ENCODE measurements at regions not wholly inside any gene's neighbourhood (a gene's known extent, or its start where the extent isn't known, plus 50 kb on each side); places are given as distances from the start of the nearest gene placed in this dataset.

DNA sequence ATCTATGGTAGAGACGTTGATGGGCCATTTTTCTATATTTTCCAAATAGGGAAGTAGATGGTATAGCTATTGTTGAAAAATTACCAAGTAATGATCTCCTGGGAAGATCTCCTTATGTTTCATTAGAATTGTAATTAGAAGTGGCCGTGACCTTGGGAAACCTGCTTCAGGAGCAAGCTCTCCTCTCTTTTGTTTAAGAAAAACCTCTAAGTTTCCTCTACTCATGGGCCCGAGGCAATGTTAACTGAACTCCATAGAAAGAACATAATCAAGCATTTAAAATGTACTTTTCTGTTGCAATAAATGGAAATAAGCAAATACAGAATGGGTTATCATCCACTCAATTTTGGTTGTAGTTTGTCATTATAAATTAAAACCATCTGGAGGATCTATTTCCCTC, 511.2 kb upstream of the MDFIC2 start:
- Mint-ChIP-seq H3K36me3 (ENCODE audit: low read depth) (no peaks in the 10 kb centered on the region), H3K4me1 (ENCODE audit: low read depth) (no peaks in the 10 kb centered on the region), H3K9me3 (no peaks in the 10 kb centered on the region), H3K27me3 (peaks cover 14% of the 10 kb centered on the region), H3K4me3 (no peak overlapping the region), H3K27ac (no peak overlapping the region)

DNA sequence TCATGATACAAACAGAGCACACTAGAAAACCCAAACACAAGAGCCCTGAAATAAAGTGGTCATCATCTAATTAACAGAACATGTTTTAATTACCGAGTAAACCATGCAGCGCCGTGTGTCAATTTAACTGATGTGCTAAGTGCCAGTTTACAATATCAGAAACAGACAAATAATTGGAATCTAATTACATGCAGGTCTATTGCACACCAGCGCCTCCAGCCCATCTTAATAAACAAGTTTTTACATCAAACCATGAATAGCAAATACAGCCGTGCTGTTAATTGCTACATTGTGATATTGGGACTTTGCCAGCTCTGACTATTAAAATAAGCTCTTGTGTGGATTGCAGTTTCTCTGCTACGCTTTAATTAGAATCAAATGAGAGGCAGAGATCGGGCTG, 510.2 kb upstream of the MDFIC2 start:
- Mint-ChIP-seq H3K9me3 (no peaks in the 10 kb centered on the region), H3K27me3 (peaks cover 10% of the 10 kb centered on the region), H3K27ac (no peak overlapping the region)

DNA sequence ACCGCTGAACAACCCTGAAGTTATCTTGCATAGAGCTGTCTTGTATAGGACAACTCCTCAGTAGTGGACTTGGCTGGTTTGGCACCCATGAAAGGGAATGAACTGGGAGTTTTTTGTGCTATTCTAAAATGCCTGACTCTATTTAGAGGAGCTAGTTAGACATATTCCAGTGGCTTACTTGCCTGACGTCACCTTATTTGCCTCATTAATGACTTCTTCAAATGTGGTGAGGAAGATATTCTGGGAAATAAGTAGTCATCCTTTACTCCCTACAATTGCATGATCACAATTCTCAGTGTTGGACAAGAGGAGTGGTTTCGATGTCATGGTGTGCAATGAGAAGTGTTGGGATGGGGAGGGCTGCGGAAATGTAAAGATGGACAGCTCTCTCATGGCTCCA, 509.2 kb upstream of the MDFIC2 start:
- peaks cover 6% of the 10 kb centered on the region for H3K9me3 Mint-ChIP-seq

More for the DNA sequence above, 510.2 kb upstream of the MDFIC2 start:
- Mint-ChIP-seq H3K36me3 (ENCODE audit: low read depth) (no peaks in the 10 kb centered on the region), H3K4me1 (ENCODE audit: low read depth) (no peaks in the 10 kb centered on the region), H3K4me3 (no peak overlapping the region)

DNA sequence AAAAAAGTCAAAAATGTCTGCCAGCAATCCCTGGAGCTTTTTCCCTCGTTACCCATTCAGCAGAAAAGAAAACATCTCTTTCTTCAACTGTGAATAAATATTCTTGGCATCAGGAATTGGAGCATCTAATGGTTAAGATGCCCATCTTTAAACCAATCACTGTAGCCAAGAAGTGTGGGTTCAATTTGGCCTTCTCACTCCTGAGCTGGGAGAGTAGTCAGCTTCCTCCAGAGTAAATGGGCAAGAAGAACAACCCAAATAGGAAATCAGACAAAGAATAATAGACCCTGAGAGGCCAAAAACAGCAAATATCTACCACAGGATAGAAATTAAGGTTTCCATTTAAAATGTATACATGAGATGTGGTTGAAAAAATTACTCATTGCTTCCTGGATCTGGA, 508.0 kb upstream of the MDFIC2 start:
- Mint-ChIP-seq H3K27me3 (peaks cover 20% of the 10 kb centered on the region), H3K4me3 (no peak overlapping the region), H3K4me1 (ENCODE audit: low read depth) (no peaks in the 10 kb centered on the region), H3K36me3 (ENCODE audit: low read depth) (no peaks in the 10 kb centered on the region), H3K27ac (no peak overlapping the region), H3K9me3 (peaks cover 11% of the 10 kb centered on the region)

More for the DNA sequence above, 509.2 kb upstream of the MDFIC2 start:
- Mint-ChIP-seq H3K4me3 (no peak overlapping the region), H3K27me3 (peaks cover 11% of the 10 kb centered on the region), H3K36me3 (ENCODE audit: low read depth) (no peaks in the 10 kb centered on the region), H3K4me1 (ENCODE audit: low read depth) (no peaks in the 10 kb centered on the region), H3K27ac (no peak overlapping the region)

DNA sequence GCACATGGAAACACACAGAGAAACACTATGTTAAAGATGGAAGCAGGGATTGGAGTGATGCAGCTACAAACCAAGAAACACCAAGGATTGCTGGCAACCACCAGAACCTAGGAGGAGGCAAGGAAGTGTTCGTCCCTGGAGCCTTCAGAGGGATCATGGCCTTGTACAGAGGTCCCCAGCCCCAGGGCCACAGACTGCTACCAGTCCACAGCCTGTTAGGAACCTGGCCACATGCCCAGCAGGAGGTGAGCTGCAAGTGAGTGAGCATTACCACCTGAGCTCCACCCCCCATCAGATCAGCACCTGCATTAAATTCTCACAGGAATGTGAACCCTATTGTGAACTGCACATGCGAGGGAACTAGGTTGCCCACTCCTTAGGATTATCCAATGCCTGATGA, 505.7 kb upstream of the MDFIC2 start:
- Mint-ChIP-seq H3K27me3 (peaks cover 24% of the 10 kb centered on the region), H3K4me1 (ENCODE audit: low read depth) (no peaks in the 10 kb centered on the region), H3K27ac (no peak overlapping the region), H3K4me3 (no peak overlapping the region), H3K9me3 (peaks cover 11% of the 10 kb centered on the region), H3K36me3 (ENCODE audit: low read depth) (no peaks in the 10 kb centered on the region)

DNA sequence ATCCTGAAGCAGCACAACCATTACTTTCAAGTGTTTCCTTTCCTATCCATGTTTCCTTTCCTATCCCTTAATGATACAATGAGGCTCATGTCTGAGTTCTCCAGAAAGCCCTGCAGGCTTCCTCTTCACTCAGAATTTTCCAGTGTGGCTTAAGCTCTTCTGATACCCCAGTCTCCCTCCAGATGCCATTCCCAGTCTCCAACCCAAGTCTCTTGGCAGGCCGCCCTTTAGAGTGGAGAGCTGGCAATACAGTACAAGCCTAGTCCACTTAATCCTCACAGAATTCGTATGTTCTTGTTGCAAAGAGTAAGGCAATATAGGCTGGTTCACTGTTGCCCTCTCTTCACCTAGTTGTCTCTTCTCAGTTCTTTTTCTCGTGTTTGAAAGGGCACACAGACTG, 503.9 kb upstream of the MDFIC2 start:
- H3K36me3 Mint-ChIP-seq (ENCODE audit: low read depth) = no peaks in the 10 kb centered on the region

DNA sequence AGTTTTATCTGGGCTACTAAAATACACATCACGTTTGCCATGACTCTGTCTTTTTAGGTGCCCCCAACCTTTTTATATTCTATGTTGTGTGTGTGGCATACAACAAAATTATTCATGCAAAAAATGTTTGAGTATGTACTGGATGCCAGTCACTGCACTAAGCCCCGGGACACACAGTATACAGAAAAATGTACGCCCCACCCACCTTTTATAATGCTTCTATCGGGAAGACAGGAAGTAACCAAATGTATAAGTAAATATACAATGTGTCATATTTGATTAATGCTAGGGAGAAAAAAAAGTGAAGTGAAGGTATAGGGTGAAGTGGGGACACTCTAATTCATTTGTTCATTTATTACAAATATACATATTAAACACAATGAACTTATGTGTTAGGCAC, 503.4 kb upstream of the MDFIC2 start:
- Mint-ChIP-seq H3K4me3 (no peak overlapping the region), H3K27me3 (peaks cover 20% of the 10 kb centered on the region), H3K27ac (no peak overlapping the region), H3K9me3 (peaks cover 11% of the 10 kb centered on the region), H3K36me3 (ENCODE audit: low read depth) (no peaks in the 10 kb centered on the region), H3K4me1 (ENCODE audit: low read depth) (no peaks in the 10 kb centered on the region)

More for the DNA sequence above, 503.9 kb upstream of the MDFIC2 start:
- no peak overlapping the region for H3K4me3 Mint-ChIP-seq
- H3K27ac Mint-ChIP-seq = no peak overlapping the region
- peaks cover 20% of the 10 kb centered on the region for H3K27me3 Mint-ChIP-seq
- H3K4me1 Mint-ChIP-seq (ENCODE audit: low read depth) = no peaks in the 10 kb centered on the region
- peaks cover 11% of the 10 kb centered on the region for H3K9me3 Mint-ChIP-seq

DNA sequence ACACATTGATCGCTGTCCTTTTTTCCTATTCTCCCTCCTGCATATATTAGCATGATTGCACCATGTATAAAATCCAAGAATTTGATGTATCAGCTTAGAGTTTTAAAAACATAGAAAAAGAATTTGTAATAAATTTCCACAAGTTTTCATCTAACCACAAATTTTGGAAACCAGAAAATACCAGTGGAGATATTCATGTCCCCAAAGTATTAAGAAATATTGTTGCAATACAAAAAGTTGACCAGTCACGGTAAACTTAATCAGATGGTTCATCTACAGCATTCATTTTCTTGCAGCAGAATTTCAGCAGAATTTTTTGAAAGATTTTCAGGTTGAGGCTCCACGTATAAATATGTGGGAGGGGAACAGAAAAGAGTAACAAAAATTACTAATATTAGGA, 500.9 kb upstream of the MDFIC2 start:
- Mint-ChIP-seq H3K4me1 (ENCODE audit: low read depth) (no peaks in the 10 kb centered on the region), H3K36me3 (ENCODE audit: low read depth) (no peaks in the 10 kb centered on the region), H3K9me3 (peaks cover 11% of the 10 kb centered on the region), H3K4me3 (no peak overlapping the region), H3K27ac (no peak overlapping the region), H3K27me3 (peaks cover 27% of the 10 kb centered on the region)

DNA sequence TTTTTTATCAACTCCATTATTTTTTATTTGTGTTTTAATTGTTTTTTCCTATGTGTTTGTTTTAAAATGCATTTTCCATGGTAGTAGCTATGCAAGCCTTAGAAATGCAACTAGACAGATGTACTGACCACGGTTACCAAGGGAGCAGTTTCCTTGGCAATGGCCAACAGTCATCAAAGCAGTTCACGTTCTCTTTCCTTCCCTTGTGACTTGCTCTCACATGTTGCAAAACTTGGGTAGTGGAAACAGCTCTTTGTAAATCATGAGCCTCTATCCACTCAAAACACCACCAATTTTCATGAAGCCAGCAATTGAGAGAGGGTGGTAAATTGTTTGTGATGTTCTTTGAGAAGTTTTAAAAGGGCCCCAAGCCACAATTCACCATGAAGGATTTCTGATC, 499.4 kb upstream of the MDFIC2 start:
- Mint-ChIP-seq H3K27ac (no peak overlapping the region), H3K4me3 (no peak overlapping the region), H3K9me3 (peaks cover 7% of the 10 kb centered on the region), H3K36me3 (ENCODE audit: low read depth) (no peaks in the 10 kb centered on the region), H3K27me3 (peaks cover 32% of the 10 kb centered on the region), H3K4me1 (ENCODE audit: low read depth) (no peaks in the 10 kb centered on the region)

DNA sequence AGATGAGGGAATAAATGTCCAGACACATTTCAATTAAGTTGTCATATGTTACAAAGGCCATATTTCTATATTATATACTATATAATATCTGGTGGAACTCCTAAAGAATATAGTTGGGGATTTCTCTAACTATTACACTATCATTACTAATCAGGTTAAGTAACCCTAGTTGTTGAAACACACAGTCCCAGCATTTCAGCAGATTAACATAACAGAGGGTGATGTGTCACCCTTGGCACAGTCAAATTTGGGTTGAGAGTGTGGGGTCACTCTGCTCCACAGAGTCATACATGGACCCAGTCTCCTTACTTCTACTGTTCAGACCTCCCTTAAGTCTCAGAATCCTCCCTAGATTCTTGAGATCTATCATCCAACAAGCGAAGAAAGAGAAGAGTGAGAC, 496.4 kb upstream of the MDFIC2 start:
- no peak overlapping the region for H3K27ac Mint-ChIP-seq
- peaks cover 29% of the 10 kb centered on the region for H3K27me3 Mint-ChIP-seq
- no peak overlapping the region for H3K4me3 Mint-ChIP-seq
- no peaks in the 10 kb centered on the region for H3K9me3 Mint-ChIP-seq
- no peaks in the 10 kb centered on the region for H3K36me3 Mint-ChIP-seq (ENCODE audit: low read depth)
- H3K4me1 Mint-ChIP-seq (ENCODE audit: low read depth) = no peaks in the 10 kb centered on the region

DNA sequence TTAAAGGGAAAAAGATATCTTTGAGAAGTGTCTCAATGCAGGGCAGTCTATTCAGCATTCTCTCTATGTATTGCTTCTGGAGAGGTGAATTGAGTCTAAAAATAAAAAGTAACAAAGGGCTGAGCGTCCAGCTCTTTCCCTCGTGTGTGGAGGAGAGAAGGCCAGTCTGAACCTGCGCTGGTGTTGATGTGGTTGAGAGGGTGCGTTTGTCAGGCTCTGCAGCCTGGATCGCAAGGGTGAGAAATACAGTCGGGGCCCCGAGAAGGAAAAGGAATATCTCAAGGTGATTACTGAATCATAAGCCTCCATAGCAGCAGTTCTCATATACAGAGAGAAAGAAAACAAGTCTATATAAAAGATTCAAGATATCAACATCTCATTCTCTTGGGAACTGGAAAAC, 494.1 kb upstream of the MDFIC2 start:
- Mint-ChIP-seq H3K4me1 (ENCODE audit: low read depth) (no peaks in the 10 kb centered on the region), H3K4me3 (no peak overlapping the region), H3K27ac (no peak overlapping the region), H3K36me3 (ENCODE audit: low read depth) (no peaks in the 10 kb centered on the region), H3K9me3 (no peaks in the 10 kb centered on the region), H3K27me3 (peaks cover 32% of the 10 kb centered on the region)

DNA sequence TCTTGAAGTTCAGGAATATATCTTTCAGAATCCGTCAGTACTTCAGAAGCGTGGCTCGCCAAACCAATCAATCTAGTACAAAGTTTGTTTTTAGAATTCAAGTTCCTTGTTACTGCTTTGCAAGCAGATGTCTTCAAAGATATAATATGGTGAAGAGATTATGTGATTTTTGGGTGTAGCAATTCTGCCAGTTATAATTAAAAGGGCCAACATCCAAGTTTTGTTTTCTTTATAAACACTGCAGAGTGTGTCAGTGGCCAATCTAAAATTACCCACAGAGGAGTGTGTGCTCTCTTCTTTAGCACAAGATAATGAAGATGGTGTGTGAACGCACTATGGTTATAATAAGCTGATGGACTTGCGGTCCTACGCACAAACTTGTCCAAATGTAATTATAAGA, 493.6 kb upstream of the MDFIC2 start:
- H3K27me3 Mint-ChIP-seq = peaks cover 36% of the 10 kb centered on the region
- no peaks in the 10 kb centered on the region for H3K36me3 Mint-ChIP-seq (ENCODE audit: low read depth)
- H3K4me3 Mint-ChIP-seq = no peak overlapping the region
- no peaks in the 10 kb centered on the region for H3K4me1 Mint-ChIP-seq (ENCODE audit: low read depth)
- H3K27ac Mint-ChIP-seq = no peak overlapping the region
- no peaks in the 10 kb centered on the region for H3K9me3 Mint-ChIP-seq

DNA sequence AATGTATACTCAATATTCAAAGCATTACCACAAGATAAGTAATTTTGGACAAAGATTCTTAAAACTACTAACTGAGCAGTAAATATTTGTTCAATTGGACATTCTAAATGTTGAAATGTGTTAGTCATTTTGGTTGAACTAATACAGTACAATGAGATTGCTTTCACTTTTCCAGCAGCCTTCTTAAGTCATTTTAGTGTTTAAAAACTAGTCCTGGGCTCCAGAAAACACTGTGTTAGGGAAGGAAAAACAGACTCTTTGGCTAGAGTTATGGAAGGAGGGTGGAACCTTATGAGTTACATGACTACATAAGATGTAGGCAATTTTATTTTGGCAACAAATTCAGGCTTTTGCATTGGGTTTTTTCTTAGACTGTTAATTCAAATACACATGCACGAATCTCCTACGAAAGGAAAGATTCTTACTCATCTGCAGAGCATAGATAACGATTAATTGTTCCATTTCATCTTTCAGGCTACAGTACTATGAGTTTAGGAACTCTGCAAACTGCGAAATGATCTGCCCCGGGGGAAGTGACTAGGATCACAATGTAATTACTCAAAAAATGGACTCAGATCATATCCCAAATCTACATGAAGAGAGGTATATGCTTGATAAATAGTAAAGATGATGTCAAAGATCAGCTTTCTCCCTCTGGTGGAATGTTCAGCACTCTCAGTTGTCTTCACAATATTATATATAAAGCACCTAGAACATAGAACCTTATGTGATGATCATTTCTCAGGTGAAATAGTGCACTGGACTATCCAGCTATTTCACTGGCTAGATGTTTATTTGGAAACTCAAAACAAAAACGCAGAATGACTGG, 492.8 kb upstream of the MDFIC2 start:
- H3K27me3 Mint-ChIP-seq = peaks cover 38% of the 10 kb centered on the region
- no peaks in the 10 kb centered on the region for H3K4me1 Mint-ChIP-seq (ENCODE audit: low read depth)
- H3K27ac Mint-ChIP-seq = no peak overlapping the region
- no peaks in the 10 kb centered on the region for H3K9me3 Mint-ChIP-seq
- no peak overlapping the region for H3K4me3 Mint-ChIP-seq
- H3K36me3 Mint-ChIP-seq (ENCODE audit: low read depth) = no peaks in the 10 kb centered on the region

DNA sequence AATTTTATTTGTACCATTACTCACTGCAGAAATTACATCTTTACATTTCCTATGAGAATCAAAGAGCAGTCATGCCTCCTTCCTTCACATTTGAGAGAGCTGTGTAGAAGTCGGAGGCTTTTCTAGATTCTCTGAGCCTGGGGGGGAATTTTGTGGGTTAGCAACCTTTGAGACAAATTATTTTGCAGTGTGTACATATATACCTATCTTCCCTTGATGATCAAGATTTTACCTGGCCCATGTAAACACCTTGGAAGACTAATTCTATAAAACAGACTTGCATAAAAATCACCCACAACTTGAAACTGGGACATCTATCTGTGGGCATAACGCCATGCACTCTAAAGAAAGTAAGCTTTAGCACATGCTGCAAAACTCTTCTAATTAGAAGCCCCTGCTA, 491.5 kb upstream of the MDFIC2 start:
- no peaks in the 10 kb centered on the region for H3K36me3 Mint-ChIP-seq (ENCODE audit: low read depth)
- H3K27ac Mint-ChIP-seq = no peak overlapping the region
- no peaks in the 10 kb centered on the region for H3K9me3 Mint-ChIP-seq

DNA sequence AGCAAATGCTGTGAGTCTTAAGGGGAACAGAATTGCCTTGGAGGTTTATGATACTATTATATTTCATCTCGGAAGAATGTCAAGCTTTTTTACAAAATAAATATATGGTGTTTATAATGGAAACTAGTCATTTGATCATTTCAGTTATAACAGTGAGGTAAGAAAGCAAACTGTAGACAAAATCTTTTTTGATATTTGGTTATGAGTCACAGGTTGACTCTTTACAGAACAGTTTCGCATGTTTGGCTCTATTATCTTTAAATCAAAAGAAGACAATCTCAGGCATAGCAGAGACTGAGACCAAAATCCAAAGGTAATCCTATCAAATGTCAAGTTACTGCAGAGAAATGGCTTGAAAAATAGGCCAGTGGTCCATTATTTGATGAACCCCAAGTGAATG, 490.9 kb upstream of the MDFIC2 start:
- Mint-ChIP-seq H3K27me3 (peaks cover 39% of the 10 kb centered on the region), H3K4me3 (no peak overlapping the region), H3K27ac (no peak overlapping the region), H3K9me3 (no peaks in the 10 kb centered on the region), H3K36me3 (ENCODE audit: low read depth) (no peaks in the 10 kb centered on the region), H3K4me1 (ENCODE audit: low read depth) (no peaks in the 10 kb centered on the region)

More for the DNA sequence above, 491.5 kb upstream of the MDFIC2 start:
- Mint-ChIP-seq H3K4me3 (no peak overlapping the region), H3K27me3 (peaks cover 39% of the 10 kb centered on the region), H3K4me1 (ENCODE audit: low read depth) (no peaks in the 10 kb centered on the region)

DNA sequence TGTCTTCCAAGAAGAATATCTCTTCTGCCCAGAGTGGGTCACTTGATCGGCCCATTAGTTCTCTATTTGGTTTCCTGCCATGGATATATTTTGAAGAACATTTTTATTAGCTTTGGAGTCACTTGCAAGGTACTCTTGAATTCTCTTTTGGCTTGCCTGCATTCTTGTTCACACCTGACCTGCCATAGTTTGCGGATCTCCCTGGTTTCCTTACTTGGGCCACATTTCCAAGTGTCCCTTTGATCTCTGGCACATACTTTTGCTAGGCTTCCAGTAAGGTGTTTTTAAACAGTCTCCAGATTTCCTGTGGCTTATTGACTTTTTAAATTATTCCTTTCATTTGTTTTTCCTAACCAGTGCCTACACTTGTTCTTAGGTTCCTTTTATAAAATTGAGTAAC, 488.5 kb upstream of the MDFIC2 start:
- Mint-ChIP-seq H3K4me3 (no peak overlapping the region), H3K36me3 (ENCODE audit: low read depth) (no peaks in the 10 kb centered on the region), H3K9me3 (peaks cover 2% of the 10 kb centered on the region), H3K27me3 (peaks cover 34% of the 10 kb centered on the region), H3K27ac (no peak overlapping the region), H3K4me1 (ENCODE audit: low read depth) (no peaks in the 10 kb centered on the region)

All from stimulated activated naive CD8-positive, alpha-beta T cell treated with anti-CD3 and anti-CD28 coated beads, Interleukin-15, Interleukin-2, amounts not matched to agents 100 ng/mL and 50 ng/mL, for 24 hours (primary cell).